Skeletal muscle satellite cell (primary cell): ENCODE measurements at regions not wholly inside any gene's neighbourhood (a gene's known extent, or its start where the extent isn't known, plus 50 kb on each side); places are given as distances from the start of the nearest gene placed in this dataset.
"Not testable (repeated sequence)": the region's sequence is repeated elsewhere in the genome, so short reads cannot be mapped to it uniquely, and the experiment has no call there.

Experiments used
- H3K27me3 ChIP-seq: 2 replicates; pipeline ENCODE4 v1.7.0; 2013; ENCODE audit warnings: low read length; ENCODE audit not compliant: control insufficient read depth, insufficient read depth
- H3K36me3 ChIP-seq: 2 replicates; pipeline ENCODE4 v1.7.0; 2013; ENCODE audit warnings: mild to moderate bottlenecking, control low read depth, low read length; ENCODE audit not compliant: insufficient read depth
- H3K4me1 ChIP-seq: 2 replicates; pipeline ENCODE4 v1.7.0; 2013; ENCODE audit warnings: low read length; ENCODE audit not compliant: control insufficient read depth, insufficient read depth
- H3K4me2 ChIP-seq: 2 replicates; pipeline ENCODE4 v1.7.0; 2013; ENCODE audit warnings: mild to moderate bottlenecking, low read length
- H3K4me3 ChIP-seq: 2 replicates; pipeline ENCODE4 v1.7.0; 2013; ENCODE audit warnings: low read length
- H3K9ac ChIP-seq: 2 replicates; pipeline ENCODE4 v1.7.0; 2013; ENCODE audit warnings: mild to moderate bottlenecking, low read depth, low read length, moderate library complexity
- H3K9me3 ChIP-seq: replicated peaks from 2 replicates; pipeline ENCODE4 v1.7.0; 2013; ENCODE audit warnings: mild to moderate bottlenecking, control low read depth, low read length

DNA sequence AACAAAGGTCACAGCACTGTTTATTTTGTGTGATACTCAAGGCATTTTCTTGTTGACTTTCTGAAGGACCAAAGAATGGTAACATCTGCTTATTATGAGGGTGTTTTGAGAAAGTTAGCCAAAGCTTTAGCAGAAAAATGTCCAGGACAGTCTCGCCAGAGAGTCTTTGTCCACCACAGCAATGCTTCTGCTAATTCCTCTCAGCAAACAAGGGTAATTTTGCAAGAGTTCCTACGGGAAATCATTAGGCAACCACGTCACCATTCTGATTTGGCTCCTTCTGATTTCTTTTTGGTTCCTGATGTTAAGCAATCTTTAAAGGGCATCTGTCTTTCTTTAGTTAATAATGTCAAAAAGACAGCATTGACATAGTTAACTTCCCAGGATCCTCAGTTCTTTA, 639.3 kb upstream of the STEAP1 start:
- no peaks in the 10 kb centered on the region for H3K27me3 ChIP-seq
- no peaks in the 10 kb centered on the region for H3K9me3 ChIP-seq
- H3K4me2 ChIP-seq: no peak overlapping the region
- H3K4me1 ChIP-seq: no peaks in the 10 kb centered on the region
- no peaks in the 10 kb centered on the region for H3K36me3 ChIP-seq
- H3K9ac ChIP-seq: no peak overlapping the region
- H3K4me3 ChIP-seq: no peak overlapping the region

DNA sequence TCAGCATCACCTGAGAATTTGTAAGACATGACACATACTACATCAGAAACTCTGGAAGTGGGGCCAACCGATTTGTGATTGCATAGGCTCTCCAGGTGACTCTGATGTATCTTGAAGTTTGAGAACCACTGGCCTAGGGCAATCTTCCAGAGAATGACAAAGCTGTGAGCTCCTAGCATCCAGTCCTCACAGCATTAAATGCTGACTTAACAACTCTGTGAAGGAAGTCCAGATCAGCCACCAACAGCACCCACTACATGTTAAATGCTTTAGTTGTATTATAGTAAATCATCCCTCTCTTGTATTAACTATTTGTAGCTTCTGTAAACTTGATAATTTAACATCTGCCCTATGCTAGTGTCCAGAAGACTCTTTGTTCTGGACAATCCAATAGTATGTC, 636.5 kb upstream of the STEAP1 start:
- Histone ChIP-seq H3K4me2 (no peak overlapping the region), H3K36me3 (no peaks in the 10 kb centered on the region), H3K27me3 (no peaks in the 10 kb centered on the region)

DNA sequence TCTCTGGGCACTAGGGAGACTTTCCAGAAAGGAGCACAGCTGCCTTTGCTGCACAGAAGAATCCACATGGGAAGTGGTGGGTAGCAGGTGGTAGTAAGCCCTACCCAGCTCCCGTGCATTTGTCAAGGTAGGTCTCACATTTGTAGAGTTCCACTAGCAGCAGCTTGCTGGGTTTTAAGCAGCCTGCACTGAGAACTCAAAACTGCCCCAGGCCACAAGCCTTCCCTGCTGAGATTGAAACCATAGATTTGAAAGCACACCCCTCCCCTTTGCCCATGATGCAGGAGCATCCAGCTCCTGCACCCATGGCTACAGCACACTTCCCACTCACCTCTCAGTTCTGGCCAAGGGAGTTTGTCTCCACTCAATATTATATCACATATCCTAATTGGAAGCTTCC, 604.5 kb upstream of the STEAP1 start:
- Histone ChIP-seq H3K4me1 (no peaks in the 10 kb centered on the region), H3K4me2 (no peak overlapping the region), H3K9me3 (no peaks in the 10 kb centered on the region), H3K27me3 (no peaks in the 10 kb centered on the region), H3K36me3 (no peaks in the 10 kb centered on the region), H3K4me3 (no peak overlapping the region), H3K9ac (no peak overlapping the region)

More for the DNA sequence above, 636.5 kb upstream of the STEAP1 start:
- H3K4me3 ChIP-seq: no peak overlapping the region
- no peak overlapping the region for H3K9ac ChIP-seq
- no peaks in the 10 kb centered on the region for H3K9me3 ChIP-seq
- no peaks in the 10 kb centered on the region for H3K4me1 ChIP-seq

DNA sequence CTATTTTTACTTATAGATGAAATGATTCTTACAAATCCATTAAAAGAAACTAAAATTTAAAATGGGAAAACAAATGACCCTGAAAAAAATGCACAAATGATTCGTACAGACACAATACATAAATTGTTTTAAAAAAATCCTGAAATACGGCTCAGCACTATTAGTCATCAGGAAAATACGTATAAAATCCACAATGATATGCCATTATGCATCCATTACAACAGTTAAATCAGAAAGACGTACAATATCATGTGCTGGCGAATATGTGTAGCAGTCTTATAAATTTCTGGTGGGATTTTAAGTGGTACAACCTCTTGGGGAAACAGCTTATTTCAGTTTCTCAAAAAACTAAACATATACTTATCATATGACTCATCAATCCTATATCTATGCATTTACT, 600.1 kb upstream of the STEAP1 start:
- Histone ChIP-seq H3K9ac (no peak overlapping the region), H3K9me3 (no peaks in the 10 kb centered on the region), H3K27me3 (no peaks in the 10 kb centered on the region), H3K4me2 (no peak overlapping the region), H3K4me1 (no peaks in the 10 kb centered on the region), H3K4me3 (no peak overlapping the region), H3K36me3 (no peaks in the 10 kb centered on the region)

DNA sequence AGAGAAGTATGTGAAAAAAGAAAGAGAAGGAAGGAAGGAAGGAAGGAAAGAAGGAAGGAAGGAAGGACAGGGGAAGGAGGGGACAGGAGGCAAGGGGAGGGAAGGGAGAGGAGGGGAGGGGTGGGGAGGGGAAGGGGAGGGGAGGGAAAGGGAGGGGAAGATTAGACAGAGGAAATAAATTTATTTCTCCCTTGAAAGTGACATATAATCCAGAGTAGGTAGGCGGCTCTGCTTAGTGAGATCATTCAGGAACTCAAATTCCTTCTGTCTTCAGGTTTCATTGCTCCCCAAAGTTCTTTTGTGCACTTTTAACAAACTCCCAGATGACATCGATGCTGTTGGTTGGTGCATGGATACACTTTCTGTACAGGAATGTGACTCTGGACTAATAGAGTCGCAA, 594.7 kb upstream of the STEAP1 start:
- no peak overlapping the region for H3K4me3 ChIP-seq
- H3K36me3 ChIP-seq: no peaks in the 10 kb centered on the region
- H3K4me1 ChIP-seq: no peaks in the 10 kb centered on the region
- H3K9me3 ChIP-seq: no peaks in the 10 kb centered on the region
- H3K27me3 ChIP-seq: no peaks in the 10 kb centered on the region
- no peak overlapping the region for H3K9ac ChIP-seq
- no peak overlapping the region for H3K4me2 ChIP-seq

DNA sequence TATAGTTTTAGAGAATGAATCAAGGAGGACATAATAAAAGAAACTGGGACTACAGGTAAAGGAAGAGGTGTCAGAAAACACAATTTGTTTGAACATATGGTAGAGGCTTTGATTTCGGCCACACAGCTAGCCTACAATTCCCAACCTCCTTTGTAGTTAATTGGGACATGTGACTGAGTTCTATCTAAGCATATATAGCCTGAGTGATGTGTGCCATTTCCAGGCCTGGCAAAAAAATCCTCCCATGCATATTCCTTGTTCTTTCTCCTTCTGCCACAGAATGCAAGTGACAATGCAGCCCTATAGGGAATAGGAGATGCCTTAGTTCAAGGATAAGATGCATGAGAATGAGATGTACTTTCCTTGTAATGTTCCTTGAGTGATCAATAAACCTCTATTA, 590.7 kb upstream of the STEAP1 start:
- Histone ChIP-seq H3K4me1 (no peaks in the 10 kb centered on the region), H3K4me2 (no peak overlapping the region), H3K9me3 (no peaks in the 10 kb centered on the region), H3K9ac (no peak overlapping the region), H3K36me3 (no peaks in the 10 kb centered on the region), H3K4me3 (no peak overlapping the region), H3K27me3 (no peaks in the 10 kb centered on the region)

DNA sequence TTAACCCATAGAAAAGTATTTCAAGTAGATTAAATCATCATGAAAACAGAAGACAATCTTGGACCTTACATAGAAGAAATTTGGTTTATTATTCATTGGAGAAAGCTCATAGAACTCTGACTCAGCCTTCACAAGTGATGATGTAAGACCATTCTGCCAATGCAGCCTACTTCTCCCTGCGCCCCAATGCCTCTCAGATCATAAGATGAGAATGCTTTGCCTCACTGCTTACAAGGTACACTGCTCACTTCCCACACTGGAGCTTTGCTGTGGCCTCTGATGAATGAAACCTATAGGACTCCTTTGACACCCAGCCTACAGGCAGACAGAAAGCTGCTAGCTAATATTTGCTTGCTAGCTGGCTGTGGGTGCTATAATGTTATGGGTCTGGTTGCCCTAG, 569.4 kb upstream of the STEAP1 start:
- no peak overlapping the region for H3K4me3 ChIP-seq
- no peaks in the 10 kb centered on the region for H3K9me3 ChIP-seq
- no peak overlapping the region for H3K9ac ChIP-seq
- H3K36me3 ChIP-seq: no peaks in the 10 kb centered on the region
- H3K27me3 ChIP-seq: no peaks in the 10 kb centered on the region
- no peaks in the 10 kb centered on the region for H3K4me1 ChIP-seq
- no peak overlapping the region for H3K4me2 ChIP-seq

DNA sequence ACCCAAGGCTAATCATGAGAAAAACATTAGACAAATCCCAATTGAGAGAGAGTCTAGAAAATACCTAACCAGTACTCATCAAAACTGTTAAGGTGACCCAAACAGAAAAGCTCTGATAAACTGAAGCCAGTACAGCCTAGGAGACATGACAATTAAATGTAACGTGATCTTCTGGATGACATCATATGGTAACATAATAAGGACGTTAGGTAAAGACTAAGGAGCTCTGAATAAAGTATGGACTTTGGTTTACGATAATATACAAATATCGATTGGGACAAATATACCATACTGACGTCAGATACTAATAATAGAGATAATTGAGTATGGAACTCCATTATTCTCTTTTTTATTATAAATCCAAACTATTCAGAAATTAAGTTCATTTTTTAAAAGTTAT, 561.1 kb upstream of the STEAP1 start:
- H3K4me1 ChIP-seq: no peaks in the 10 kb centered on the region
- H3K9ac ChIP-seq: no peak overlapping the region
- H3K4me2 ChIP-seq: no peak overlapping the region
- no peak overlapping the region for H3K4me3 ChIP-seq
- H3K36me3 ChIP-seq: no peaks in the 10 kb centered on the region
- no peaks in the 10 kb centered on the region for H3K9me3 ChIP-seq
- no peaks in the 10 kb centered on the region for H3K27me3 ChIP-seq

DNA sequence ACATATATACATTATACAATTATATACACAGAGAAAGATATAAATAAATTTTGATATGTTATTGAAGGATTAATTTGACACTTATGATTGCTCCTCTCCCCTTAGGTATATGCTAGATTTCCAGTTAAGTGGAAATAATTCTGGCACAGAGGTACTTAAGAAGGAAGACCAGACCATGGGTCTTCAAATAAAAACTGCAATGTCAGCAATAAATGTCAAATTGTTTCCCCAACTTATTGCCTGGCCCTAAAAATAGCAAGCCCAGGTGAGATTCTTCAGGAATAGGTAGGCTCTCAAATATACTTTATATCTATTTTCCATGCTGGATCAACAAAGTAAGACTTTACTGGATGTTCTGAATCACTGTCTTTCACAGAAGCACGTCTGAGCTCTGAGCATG, 551.3 kb upstream of the STEAP1 start:
- H3K9ac ChIP-seq: no peak overlapping the region
- no peaks in the 10 kb centered on the region for H3K9me3 ChIP-seq
- no peaks in the 10 kb centered on the region for H3K36me3 ChIP-seq
- H3K4me1 ChIP-seq: no peaks in the 10 kb centered on the region
- no peak overlapping the region for H3K4me3 ChIP-seq
- H3K27me3 ChIP-seq: no peaks in the 10 kb centered on the region
- no peak overlapping the region for H3K4me2 ChIP-seq

DNA sequence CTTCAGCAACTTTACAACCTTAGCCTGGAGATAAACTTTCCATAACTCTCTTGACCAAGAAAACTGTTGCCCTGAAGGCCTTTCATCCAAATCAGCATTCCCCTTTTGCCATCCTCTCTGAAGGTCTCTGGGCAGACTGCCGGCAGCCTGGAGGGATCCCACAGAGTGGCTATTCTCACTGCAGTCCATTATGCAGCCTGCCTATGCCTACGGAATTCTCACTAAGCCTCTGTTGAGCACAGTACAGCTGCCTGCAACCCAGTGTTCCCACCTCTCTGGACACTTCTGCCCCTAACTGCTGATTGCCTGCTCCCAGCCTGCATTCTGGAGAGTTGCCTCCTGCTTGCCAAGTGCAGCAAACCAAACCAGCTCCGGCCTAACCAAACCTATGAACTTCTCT, 548.9 kb upstream of the STEAP1 start:
- Histone ChIP-seq H3K27me3 (no peaks in the 10 kb centered on the region), H3K4me1 (no peaks in the 10 kb centered on the region), H3K4me3 (no peak overlapping the region), H3K9me3 (no peaks in the 10 kb centered on the region), H3K4me2 (no peak overlapping the region), H3K9ac (no peak overlapping the region), H3K36me3 (no peaks in the 10 kb centered on the region)

DNA sequence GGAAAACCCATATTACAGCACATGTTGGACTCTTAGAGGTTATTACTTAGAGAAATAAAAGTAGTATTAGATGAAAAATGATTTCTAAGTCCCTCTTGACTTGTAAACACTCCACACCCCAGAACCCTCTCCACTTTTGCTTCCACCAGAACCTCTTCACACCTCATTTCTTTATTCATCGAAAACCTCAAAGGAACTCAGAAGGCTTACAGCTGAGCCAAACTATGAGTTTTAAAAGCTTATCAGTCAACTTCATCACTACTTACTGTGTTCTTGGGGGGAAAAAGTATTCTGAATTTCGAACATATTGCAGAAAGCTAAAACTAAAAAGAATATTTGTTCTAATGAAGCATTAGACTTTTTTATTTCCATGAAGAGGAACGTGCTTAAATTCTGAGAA, 547.8 kb upstream of the STEAP1 start:
- Histone ChIP-seq H3K4me2 (no peak overlapping the region), H3K4me1 (no peaks in the 10 kb centered on the region), H3K36me3 (no peaks in the 10 kb centered on the region), H3K27me3 (no peaks in the 10 kb centered on the region), H3K9me3 (no peaks in the 10 kb centered on the region), H3K9ac (no peak overlapping the region), H3K4me3 (no peak overlapping the region)

DNA sequence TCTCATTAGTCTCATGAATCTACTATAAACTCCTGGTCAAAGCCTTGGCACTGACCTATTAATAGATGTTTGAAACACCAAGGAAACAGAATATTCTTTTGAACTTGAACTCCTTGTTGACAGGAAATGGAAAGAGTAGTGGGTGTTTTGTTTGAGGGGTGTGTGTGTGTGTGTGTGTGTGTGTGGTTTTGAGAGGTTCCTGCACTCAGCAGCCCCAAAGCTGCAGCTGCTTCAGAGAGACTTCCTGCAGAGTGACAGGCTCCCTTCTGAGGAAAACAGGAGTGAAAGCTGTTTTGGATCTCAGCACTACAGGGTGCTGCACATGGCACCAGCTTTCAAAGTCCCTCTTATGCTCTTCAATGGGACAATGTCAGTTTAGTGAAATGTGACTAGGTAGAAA, 546.5 kb upstream of the STEAP1 start:
- H3K4me3 ChIP-seq: no peak overlapping the region
- H3K9me3 ChIP-seq: no peaks in the 10 kb centered on the region
- no peaks in the 10 kb centered on the region for H3K36me3 ChIP-seq
- no peak overlapping the region for H3K4me2 ChIP-seq
- no peaks in the 10 kb centered on the region for H3K4me1 ChIP-seq
- H3K27me3 ChIP-seq: no peaks in the 10 kb centered on the region
- H3K9ac ChIP-seq: no peak overlapping the region

DNA sequence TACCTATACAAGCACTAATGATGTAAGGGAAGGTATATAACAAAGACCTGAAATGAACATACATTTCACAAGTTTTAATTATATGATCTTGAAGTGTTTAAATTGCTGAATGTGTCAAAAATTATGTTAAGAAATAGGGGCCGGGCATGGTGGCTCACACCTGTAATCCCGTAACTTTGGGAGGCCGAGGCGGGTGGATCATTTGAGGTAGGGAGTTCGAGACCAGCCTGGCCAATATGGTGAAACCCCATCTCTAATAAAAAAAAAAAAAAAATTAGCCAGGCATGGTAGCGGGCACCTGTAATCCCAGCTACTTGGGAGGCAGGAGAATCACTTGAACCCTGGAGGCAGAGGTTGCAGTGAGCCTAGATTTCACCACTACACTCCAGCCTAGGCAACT, 537.4 kb upstream of the STEAP1 start:
- H3K36me3 ChIP-seq, H3K4me3 ChIP-seq, H3K9me3 ChIP-seq, H3K9ac ChIP-seq, H3K4me2 ChIP-seq, H3K4me1 ChIP-seq, H3K27me3 ChIP-seq: not testable (repeated sequence)
